ENCODE measurements at regions not wholly inside any gene's neighbourhood (a gene's known extent, or its start where the extent isn't known, plus 50 kb on each side); places are given as distances from the start of the nearest gene placed in this dataset.

DNA sequence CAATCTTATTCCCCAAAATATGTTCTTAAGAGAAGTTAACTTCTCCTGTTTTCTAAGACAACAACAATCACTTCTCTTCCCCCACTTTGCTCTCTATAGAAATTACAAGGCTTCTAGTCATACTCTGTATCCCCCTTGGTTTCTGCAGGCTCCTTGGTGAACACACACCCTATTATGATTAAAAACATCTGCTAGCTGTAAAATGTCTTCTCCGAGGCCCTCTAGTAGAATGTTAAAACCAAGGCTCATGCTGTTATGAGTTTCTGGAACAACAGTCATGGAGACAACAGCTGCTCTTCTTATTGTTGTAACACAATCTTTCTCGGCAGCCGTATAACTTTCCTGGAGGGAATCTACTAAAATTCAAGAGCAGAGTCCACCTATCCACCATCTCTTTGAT lies 397.5 kb upstream of the CCDC196 start:
- no peaks in the 10 kb centered on the region for H3K79me1 ChIP-seq (ENCODE audit: low read depth in 1 of 2, low read length in 2 of 2)
- no peak for TF ChIP-seq RCOR1 (IDR thresholded peaks at IDR 0.05; ENCODE audit: insufficient replicate concordance, low read length)
- no peaks in the 10 kb centered on the region for H4K20me1 ChIP-seq (ENCODE audit: insufficient read depth, low read length)
- no peak overlapping the region for H2AK5ac ChIP-seq (ENCODE audit: low read depth, low read length)
- no peak for ATAC-seq (ENCODE audit: low read depth)
- H3K27me3 ChIP-seq (ENCODE audit: control insufficient read depth, insufficient read depth, low read length) = no peaks in the 10 kb centered on the region
- H2BK20ac ChIP-seq (ENCODE audit: low read depth, low read length) = no peak overlapping the region
- 60% methylated on average over 1 of the region's 3 CpGs; no CpG with 5 or more reads in 1 of the 2 experiments for WGBS, 2 experiments (ENCODE audit: extremely low coverage in 2 of 2, insufficient read length in 1 of 2)
- H3K56ac ChIP-seq (ENCODE audit: extremely low read depth, insufficient read depth, low read length) = no peak overlapping the region
- dilution Hi-C loops (cut with HindIII; ENCODE audit: low sequenced_read_pairs, unreplicated experiment) = no loop called here
- H4K5ac ChIP-seq (ENCODE audit: low read depth, low read length) = no peak overlapping the region
- no peak overlapping the region for H3K4me2 ChIP-seq (ENCODE audit: low read depth, low read length)
- no peak overlapping the region for H2AFZ ChIP-seq (replicated peaks; ENCODE audit: low read length, poor library complexity)
- H3K4ac ChIP-seq (ENCODE audit: low read depth, low read length) = no peak overlapping the region
- no peaks in the 10 kb centered on the region for H3K36me3 ChIP-seq (ENCODE audit: control insufficient read depth, insufficient read depth, low read length)
- H3K18ac ChIP-seq (ENCODE audit: low read depth, low read length) = no peak overlapping the region
- no peak overlapping the region for H3K4me3 ChIP-seq (ENCODE audit: insufficient read depth, low read depth, low read length)
- no TSS peak for BruUV-seq (replicated peaks)
- H2AK9ac ChIP-seq (replicated peaks; ENCODE audit: low read depth, low read length, poor library complexity) = no peak overlapping the region
- H2BK15ac ChIP-seq (ENCODE audit: low read depth, low read length) = no peak overlapping the region
- no peak overlapping the region for H2BK5ac ChIP-seq (ENCODE audit: low read depth, low read length, poor library complexity, severe bottlenecking)
- H3K27ac ChIP-seq (ENCODE audit: insufficient read depth, low read length) = no peak overlapping the region
- H3K14ac ChIP-seq (replicated peaks; ENCODE audit: low read depth, low read length) = no peak overlapping the region
- intact Hi-C loops (cut with micrococcal nuclease) = no loop called here
- H4K8ac ChIP-seq (ENCODE audit: low read depth in 2 of 2, low read length in 2 of 2) = no peak overlapping the region
- ChIA-PET CTCF (no interaction called here), POLR2A (ENCODE audit: unreplicated experiment) (no interaction called here)
- no peaks in the 10 kb centered on the region for H3K9me1 ChIP-seq (ENCODE audit: insufficient read depth, low read length)
- peaks cover 7% of the 10 kb centered on the region; the same call in 1 of the 2 replicates for H3K9me3 ChIP-seq (ENCODE audit: control insufficient read depth, insufficient read depth, low read length)
- no peak overlapping the region for H2BK120ac ChIP-seq (ENCODE audit: low read depth, low read length)
- no peak for DNase-seq
- no peak overlapping the region for H3K9ac ChIP-seq (ENCODE audit: low read depth, low read length)
- H4K91ac ChIP-seq (ENCODE audit: insufficient read depth, low read depth, low read length) = no peak overlapping the region
- no peak overlapping the region for H3K23ac ChIP-seq (ENCODE audit: low read depth, low read length)
- in situ Hi-C loops (cut with MboI; ENCODE audit: low sequenced_read_pairs) = no loop called here
- no peaks in the 10 kb centered on the region for H3K4me1 ChIP-seq (ENCODE audit: control insufficient read depth, insufficient read depth, low read length)
